ENCODE measurements at regions not wholly inside any gene's neighbourhood (a gene's known extent, or its start where the extent isn't known, plus 50 kb on each side); places are given as distances from the start of the nearest gene placed in this dataset.

GRCh38 chr14:40371011-40371410 is 938.8 kb upstream of the FBXO33 start:
- no peak for TF ChIP-seq POLR2AphosphoS5 (IDR thresholded peaks at IDR 0.05; ENCODE audit: low read depth, low read length)
- TF ChIP-seq TAF1 (IDR thresholded peaks at IDR 0.05; ENCODE audit: borderline replicate concordance, insufficient read depth, low read length) = no peak
- no peak for TF ChIP-seq FOXP2 (optimal IDR thresholded peaks at IDR 0.05; ENCODE audit: borderline replicate concordance, extremely low read depth, extremely low read length, insufficient read depth)
- TF ChIP-seq REST (IDR thresholded peaks at IDR 0.05; ENCODE audit: insufficient read depth in 1 of 2, low read depth in 2 of 2, low read length in 2 of 2) = no peak
- TF ChIP-seq SIN3A (IDR thresholded peaks at IDR 0.05; ENCODE audit: borderline replicate concordance, insufficient read depth, low read length) = no peak

Data from PFSK-1 (cell line).